ENCODE measurements at regions not wholly inside any gene's neighbourhood (a gene's known extent, or its start where the extent isn't known, plus 50 kb on each side); places are given as distances from the start of the nearest gene placed in this dataset.

DNA sequence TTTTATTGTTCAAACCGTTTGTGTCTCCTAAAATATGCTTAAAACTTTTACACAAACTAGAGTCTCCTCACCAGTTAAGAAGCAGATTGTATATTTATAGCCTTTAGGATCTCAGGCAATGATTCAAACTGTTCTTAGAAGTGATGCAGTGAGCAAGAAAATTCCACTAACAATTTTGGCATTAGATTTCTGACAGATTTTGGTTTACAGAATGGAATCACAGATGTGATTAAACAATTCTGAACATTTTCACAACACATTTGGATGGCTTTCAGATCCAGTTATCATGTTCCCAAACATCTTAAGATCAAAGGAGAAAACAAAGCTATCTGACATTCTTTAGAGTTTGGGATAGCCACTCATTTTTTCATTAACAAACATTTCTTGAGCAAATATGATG lies 181.7 kb upstream of the RIOK2 start:
- TF ChIP-seq ARNTL (CRISPR knock-in tag; IDR thresholded peaks at IDR 0.05; ENCODE audit: borderline replicate concordance, low read depth) (no peak), ZFP3 (CRISPR knock-in tag; IDR thresholded peaks at IDR 0.05) (no peak), CSDC2 (CRISPR knock-in tag; IDR thresholded peaks at IDR 0.05) (no peak), ISL1 (CRISPR knock-in tag; IDR thresholded peaks at IDR 0.05) (no peak), RARB (CRISPR knock-in tag; IDR thresholded peaks at IDR 0.05) (no peak), ZFP30 (CRISPR knock-in tag; IDR thresholded peaks at IDR 0.05) (no peak), ZC3H10 (CRISPR knock-in tag; IDR thresholded peaks at IDR 0.05) (no peak)
- TF ChIP-seq, protein P1, sequence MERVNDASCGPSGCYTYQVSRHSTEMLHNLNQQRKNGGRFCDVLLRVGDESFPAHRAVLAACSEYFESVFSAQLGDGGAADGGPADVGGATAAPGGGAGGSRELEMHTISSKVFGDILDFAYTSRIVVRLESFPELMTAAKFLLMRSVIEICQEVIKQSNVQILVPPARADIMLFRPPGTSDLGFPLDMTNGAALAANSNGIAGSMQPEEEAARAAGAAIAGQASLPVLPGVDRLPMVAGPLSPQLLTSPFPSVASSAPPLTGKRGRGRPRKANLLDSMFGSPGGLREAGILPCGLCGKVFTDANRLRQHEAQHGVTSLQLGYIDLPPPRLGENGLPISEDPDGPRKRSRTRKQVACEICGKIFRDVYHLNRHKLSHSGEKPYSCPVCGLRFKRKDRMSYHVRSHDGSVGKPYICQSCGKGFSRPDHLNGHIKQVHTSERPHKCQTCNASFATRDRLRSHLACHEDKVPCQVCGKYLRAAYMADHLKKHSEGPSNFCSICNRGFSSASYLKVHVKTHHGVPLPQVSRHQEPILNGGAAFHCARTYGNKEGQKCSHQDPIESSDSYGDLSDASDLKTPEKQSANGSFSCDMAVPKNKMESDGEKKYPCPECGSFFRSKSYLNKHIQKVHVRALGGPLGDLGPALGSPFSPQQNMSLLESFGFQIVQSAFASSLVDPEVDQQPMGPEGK (CRISPR knock-in tag; IDR thresholded peaks at IDR 0.05; ENCODE audit: borderline replicate concordance) = no peak
